H4 (cell line): ENCODE measurements at regions not wholly inside any gene's neighbourhood (a gene's known extent, or its start where the extent isn't known, plus 50 kb on each side); places are given as distances from the start of the nearest gene placed in this dataset.

Source experiments
- DNase-seq: peaks from one replicate; pipeline ENCODE4 v3.0.0-alpha.2; 2015; ENCODE audit warnings: low spot score

- no peak for DNase-seq
Measured at GRCh38 chr17:77742579-77742978, 215.9 kb upstream of the TNRC6C start.

DNA sequence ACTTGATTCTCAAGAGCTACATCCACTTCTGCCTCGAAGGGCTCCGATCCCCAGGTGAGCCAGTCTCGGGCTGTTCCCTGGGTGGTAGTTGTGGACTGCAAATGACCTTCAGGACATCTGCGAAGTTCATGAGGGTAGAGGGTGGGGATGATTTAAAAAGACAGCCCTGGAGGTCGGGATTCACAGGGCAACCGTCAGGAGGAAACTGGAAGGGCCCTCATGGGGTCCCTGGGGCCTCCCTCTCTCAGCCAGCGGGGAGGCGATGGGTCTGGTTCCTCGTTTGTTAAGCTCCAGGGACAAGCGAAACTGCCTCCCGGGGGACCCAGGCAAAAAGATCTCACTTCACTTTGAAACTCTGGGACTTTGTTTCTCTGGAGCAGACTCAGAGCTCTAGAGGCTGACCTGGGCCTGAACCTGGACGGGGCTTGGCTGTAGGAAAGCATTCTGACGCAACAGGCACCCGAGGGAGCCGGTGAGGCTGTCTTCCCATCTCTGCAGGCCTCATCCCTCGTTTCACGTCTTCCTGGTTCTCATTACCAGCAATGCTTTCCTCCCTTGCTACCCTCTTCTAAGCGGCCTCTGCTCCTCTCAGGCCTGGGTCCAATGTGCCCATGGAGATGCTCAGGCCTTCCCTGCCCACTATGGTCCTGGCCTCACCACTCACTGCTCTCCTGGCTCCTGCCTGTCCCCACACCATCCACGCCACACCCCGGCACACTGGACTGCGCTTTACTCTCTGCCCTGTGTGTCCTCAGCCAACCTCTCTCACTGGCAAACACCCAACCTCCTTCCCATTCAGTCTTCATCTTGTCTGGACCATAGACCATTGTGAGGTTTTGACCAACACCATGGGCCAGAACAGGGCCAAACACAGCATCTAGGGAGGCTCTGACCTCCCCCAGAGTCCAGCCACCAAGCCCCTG, 214.2 kb upstream of the TNRC6C start:
- DNase-seq: no peak

DNA sequence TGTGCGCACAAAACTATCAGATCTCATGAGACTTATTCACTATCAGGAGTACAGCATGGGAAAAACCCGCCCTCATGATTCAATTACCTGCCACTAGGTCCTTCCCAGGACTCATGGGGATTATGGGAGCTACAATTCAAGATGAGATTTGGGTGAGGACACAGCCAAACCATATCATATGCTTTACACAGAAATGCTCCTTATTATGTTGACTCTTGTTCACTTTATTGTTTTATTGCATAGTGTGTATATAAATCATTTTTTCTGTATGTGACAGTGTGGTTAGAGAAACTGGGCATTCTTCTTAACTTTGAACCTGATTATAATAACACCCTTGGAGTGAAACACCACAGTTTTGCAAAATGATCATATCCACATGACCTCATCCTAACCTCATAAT, 212.8 kb upstream of the TNRC6C start:
- DNase-seq: no peak

GRCh38 chr17:77746393-77746792, 212.1 kb upstream of the TNRC6C start:
- DNase-seq: no peak

- no peak for DNase-seq
Measured at GRCh38 chr17:77746896-77747554, 211.5 kb upstream of the TNRC6C start.

GRCh38 chr17:77748436-77748835, 210.1 kb upstream of the TNRC6C start:
- no peak for DNase-seq

GRCh38 chr17:77749321-77749751, 209.2 kb upstream of the TNRC6C start:
- no peak for DNase-seq

- no peak for DNase-seq
Measured at GRCh38 chr17:77749989-77750388, 208.5 kb upstream of the TNRC6C start.

- no peak for DNase-seq
Measured at GRCh38 chr17:77750427-77751043, 208.0 kb upstream of the TNRC6C start.

DNA sequence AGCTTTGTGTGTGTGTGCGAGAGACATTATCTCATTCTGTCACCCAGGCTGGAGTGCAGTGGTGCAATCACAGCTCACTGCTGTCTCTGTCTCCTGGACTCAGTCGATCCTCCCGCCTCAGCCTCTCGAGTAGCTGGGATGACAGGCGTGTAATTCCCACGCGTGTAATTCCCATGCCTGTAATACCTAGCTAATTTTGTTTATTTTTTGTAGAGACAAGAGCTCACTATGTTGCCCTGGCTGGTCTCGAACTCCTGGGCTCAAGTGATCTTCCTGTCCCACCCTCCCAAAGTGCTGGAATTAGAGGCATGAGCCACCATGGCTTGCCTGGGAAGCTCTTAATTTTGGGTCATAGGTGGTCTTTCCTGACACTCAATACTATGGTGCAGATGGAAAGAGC, 205.3 kb upstream of the TNRC6C start:
- no peak for DNase-seq

GRCh38 chr17:77753691-77754245, 204.7 kb upstream of the TNRC6C start:
- DNase-seq: no peak

- DNase-seq: no peak
Measured at GRCh38 chr17:77754956-77755355, 203.5 kb upstream of the TNRC6C start.

- DNase-seq: no peak
Measured at GRCh38 chr17:77755410-77755963, 203.0 kb upstream of the TNRC6C start.

DNA sequence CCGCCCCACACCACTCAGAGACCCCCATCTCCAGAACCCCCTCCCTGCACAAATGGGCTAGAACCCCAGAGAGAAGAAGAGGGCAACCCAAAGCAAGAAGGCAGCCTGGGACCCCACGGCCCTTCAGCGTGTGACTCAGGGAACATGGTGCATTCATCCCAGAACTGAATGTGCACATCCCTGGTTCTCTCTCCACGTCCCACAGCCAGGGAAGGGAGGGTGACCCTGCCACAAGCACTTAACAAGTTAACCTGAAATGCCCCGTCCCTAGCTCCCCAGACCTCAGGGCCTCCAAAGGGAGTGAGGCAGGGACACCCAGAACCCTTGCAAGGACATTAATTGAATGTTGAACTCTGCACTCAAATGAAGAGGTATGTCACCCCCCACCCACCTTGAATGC, 202.5 kb upstream of the TNRC6C start:
- DNase-seq: no peak

DNA sequence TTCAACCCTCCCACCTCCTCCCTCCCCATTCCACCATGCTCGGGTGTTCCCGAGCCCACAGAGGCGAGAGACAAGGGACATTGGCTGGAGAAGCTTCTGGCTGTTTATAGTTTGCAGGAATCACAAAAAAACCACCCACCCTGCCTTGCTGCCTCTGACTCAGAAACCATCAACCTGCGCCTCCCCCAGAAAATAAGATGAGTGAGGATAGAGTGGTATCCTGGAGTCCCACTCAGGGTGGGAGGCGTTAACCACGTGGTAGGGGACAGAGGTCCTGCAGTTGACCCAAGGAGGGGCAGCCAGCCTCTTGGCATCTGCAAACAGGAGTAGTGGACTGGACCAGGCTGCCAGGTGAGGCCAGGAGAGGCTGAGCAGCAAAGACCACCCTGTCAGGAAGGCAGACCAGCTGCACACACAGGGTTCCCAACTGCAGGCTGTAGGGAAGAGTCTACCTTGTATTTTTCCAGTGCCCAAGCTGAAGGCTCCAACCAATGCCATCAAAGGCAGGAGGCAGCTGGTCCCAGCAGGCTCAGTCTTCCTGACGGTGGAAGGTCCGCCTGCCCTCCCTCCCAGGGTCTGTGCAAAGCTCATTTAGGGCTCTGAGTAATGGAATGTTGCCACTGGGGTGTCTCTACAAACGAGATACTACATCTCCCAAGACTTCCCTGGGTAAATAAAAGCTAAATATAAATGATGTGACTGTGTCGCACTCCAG, 201.5 kb upstream of the TNRC6C start:
- DNase-seq: no peak

DNA sequence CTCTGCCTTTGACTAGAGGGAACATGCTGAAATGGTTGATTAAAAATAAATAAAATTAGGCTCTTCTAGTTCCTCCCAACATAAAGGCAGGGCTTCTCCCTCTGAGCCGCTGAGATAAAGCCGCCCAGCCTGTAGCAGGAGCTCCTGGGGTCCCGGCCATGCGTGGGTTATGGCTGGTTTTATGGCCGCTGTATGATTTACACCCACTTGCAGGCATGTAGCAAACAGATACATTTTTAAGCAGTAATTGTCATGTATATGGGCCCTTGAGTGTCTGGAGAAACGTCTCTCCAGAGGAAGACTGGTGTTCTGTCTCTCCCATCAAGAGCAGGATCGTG, 201.0 kb upstream of the TNRC6C start:
- no peak for DNase-seq

DNA sequence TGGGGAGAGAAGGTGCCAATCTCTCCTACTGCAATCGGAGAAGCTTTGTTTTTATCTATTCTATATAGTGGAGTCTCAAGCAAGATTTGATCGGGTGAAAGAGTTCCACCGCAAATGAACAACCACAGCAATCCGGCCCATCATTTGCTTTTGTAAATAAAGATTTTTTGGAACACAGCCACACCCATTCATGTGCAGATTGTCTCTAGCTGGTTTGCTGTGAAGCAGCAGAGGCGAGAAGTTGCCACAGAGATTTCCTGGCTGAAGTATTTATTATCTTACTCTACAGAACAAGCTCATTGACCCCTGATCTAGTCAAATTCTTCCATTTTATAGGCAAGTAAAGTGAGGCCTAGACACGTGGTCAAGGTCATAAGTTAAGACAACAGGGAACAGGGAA, 195.5 kb upstream of the TNRC6C start:
- DNase-seq: no peak

DNA sequence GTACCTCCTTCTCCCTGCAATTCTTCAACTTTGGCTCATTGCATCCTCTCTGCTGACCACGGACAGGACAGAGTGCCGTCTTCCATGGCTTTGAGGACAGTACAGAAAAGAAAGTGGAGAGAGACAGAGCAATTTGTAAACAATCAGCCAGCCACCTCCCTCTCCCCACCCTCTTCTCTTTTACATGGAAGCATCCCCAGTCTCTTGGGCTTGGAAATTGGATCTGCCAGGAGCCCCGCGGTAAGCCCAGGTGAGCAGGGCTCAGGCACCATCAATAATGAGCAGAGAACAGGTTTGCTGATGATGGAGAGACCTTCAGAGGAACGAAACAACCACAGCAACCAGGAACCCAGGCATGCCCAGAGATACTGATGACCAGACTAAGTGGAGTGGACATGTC, 194.9 kb upstream of the TNRC6C start:
- DNase-seq: no peak

DNA sequence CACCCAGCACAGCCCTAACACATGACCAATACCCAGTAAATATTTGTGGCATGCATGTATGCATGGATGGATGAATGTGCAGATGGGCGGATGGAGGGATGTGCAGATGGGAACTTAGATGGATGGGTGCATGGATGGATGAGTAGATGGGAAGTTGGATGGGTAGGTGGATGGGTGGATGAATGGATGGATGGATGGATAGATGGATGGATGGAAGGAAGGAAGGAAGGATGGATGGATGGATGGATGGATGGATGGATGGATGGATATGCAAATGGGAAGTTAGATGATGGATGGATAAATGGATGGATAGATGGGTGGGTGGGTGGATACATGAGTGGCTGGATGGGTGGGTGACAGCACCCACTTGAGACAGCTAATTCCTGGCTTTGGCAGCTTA, 193.2 kb upstream of the TNRC6C start:
- DNase-seq: no peak

- no peak for DNase-seq
Measured at GRCh38 chr17:77767148-77767547, 191.4 kb upstream of the TNRC6C start.

DNA sequence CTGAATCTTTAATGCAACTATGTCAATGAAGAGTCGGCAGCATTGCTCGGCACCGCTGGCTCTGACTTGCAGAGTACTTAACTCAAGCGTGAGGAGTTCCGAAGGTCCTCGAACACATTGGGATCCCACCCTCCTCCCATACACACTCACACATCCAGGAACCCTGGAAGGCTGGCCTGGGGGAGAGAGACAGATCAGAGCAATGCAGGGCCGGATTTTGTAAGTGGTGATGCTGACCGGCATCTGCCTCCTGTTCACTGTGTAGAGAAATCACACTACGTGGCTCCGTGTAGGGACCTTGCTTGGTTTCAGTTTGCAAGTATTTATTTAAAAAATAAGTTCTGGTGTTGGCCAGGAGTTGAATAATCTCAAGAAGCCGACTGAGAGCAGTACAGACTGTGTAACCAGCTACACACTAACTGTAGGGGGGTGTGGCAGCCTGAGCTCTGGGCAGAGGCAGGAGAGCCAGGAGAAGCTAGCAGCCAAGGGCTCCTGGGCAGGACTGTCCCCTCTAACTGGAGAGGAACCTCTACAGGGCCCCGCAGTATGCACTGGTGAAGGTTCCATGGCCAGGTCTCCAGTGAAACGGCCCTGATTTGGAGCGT, 190.2 kb upstream of the TNRC6C start:
- DNase-seq: no peak
